NB4 (cell line): ENCODE measurements at regions not wholly inside any gene's neighbourhood (a gene's known extent, or its start where the extent isn't known, plus 50 kb on each side); places are given as distances from the start of the nearest gene placed in this dataset.

Source experiments
- CTCF ChIP-seq: IDR thresholded peaks from one replicate; pipeline ENCODE4 v1.5.1; 2012; ENCODE audit warnings: low read depth, low read length
- MAX ChIP-seq: IDR thresholded peaks from 2 replicates; pipeline ENCODE4 v1.6.1; 2011; ENCODE audit warnings: low read depth, low read length
- MYC ChIP-seq: IDR thresholded peaks from 2 replicates; pipeline ENCODE4 v1.6.1; 2011; ENCODE audit warnings: low read depth, low read length
- POLR2A ChIP-seq: IDR thresholded peaks from 2 replicates; pipeline ENCODE4 v1.6.1; 2011; ENCODE audit warnings: mild to moderate bottlenecking; ENCODE audit not compliant: insufficient read length; ENCODE audit errors: extremely low read depth

- TF ChIP-seq CTCF (no peak), POLR2A (no peak), MAX (no peak), MYC (no peak)
These were observed 139.8 kb downstream of the KIF26A start for GRCh38 chr14:104278214-104278534.
